ENCODE measurements at regions not wholly inside any gene's neighbourhood (a gene's known extent, or its start where the extent isn't known, plus 50 kb on each side); places are given as distances from the start of the nearest gene placed in this dataset.

GRCh38 chr3:31358473-31359070, 174.2 kb upstream of the STT3B start:
- no peak for DNase-seq

GRCh38 chr3:31361371-31362273, 171.1 kb upstream of the STT3B start:
- DNase-seq = peak; percentile 96

GRCh38 chr3:31364188-31364587, 168.5 kb upstream of the STT3B start:
- DNase-seq = no peak

- DNase-seq = peak; percentile 8
Observed at GRCh38 chr3:31364711-31365110, 168.0 kb upstream of the STT3B start.

- no peak for DNase-seq
Observed at GRCh38 chr3:31367518-31367917, 165.2 kb upstream of the STT3B start.

GRCh38 chr3:31369637-31370379, 162.9 kb upstream of the STT3B start:
- peak; percentile 9 for DNase-seq

GRCh38 chr3:31370380-31370666, 162.4 kb upstream of the STT3B start:
- no peak for DNase-seq

- no peak for DNase-seq
Observed at GRCh38 chr3:31370681-31371080, 162.0 kb upstream of the STT3B start.

GRCh38 chr3:31371484-31372177, 161.1 kb upstream of the STT3B start:
- DNase-seq = no peak

GRCh38 chr3:31373681-31374080, 159.0 kb upstream of the STT3B start:
- DNase-seq = no peak

GRCh38 chr3:31377045-31377642, 155.6 kb upstream of the STT3B start:
- peak; percentile 87 for DNase-seq

GRCh38 chr3:31378231-31378630, 154.5 kb upstream of the STT3B start:
- no peak for DNase-seq

- no peak for DNase-seq
Observed at GRCh38 chr3:31379598-31379997, 153.1 kb upstream of the STT3B start.

GRCh38 chr3:31382856-31383255, 149.9 kb upstream of the STT3B start:
- no peak for DNase-seq

- DNase-seq = no peak
Observed at GRCh38 chr3:31384117-31384516, 148.6 kb upstream of the STT3B start.

- no peak for DNase-seq
Observed at GRCh38 chr3:31389939-31390338, 142.8 kb upstream of the STT3B start.

- no peak for DNase-seq
Observed at GRCh38 chr3:31390466-31390865, 142.3 kb upstream of the STT3B start.

- no peak for DNase-seq
Observed at GRCh38 chr3:31391150-31391549, 141.6 kb upstream of the STT3B start.

- no peak for DNase-seq
Observed at GRCh38 chr3:31392568-31392967, 140.2 kb upstream of the STT3B start.

GRCh38 chr3:31399271-31399670, 133.5 kb upstream of the STT3B start:
- DNase-seq = no peak

GRCh38 chr3:31402117-31402516, 130.6 kb upstream of the STT3B start:
- DNase-seq = no peak

- no peak for DNase-seq
Observed at GRCh38 chr3:31403197-31403596, 129.5 kb upstream of the STT3B start.

- no peak for DNase-seq
Observed at GRCh38 chr3:31404871-31405270, 127.9 kb upstream of the STT3B start.
